Right forelimb (tissue), 1 donor: ENCODE measurements at regions not wholly inside any gene's neighbourhood (a gene's known extent, or its start where the extent isn't known, plus 50 kb on each side); places are given as distances from the start of the nearest gene placed in this dataset.
"Not testable (repeated sequence)": the region's sequence is repeated elsewhere in the genome, so short reads cannot be mapped to it uniquely, and the experiment has no call there.

Experiments used
- DNase-seq: peaks from one replicate; pipeline ENCODE4 v3.0.0-alpha.2; 2018

- DNase-seq = not testable (repeated sequence)
Measured at GRCh38 chr4:160365383-160365782, 1262.5 kb downstream of the RAPGEF2 start.

- DNase-seq = no peak
Measured at GRCh38 chr4:160370046-160370445, 1267.2 kb downstream of the RAPGEF2 start.

- no peak for DNase-seq
Measured at GRCh38 chr4:160371446-160371845, 1268.6 kb downstream of the RAPGEF2 start.

GRCh38 chr4:160372390-160372789, 1269.5 kb downstream of the RAPGEF2 start:
- no peak for DNase-seq

- no peak for DNase-seq
Measured at GRCh38 chr4:160373911-160374310, 1271.0 kb downstream of the RAPGEF2 start.

- no peak for DNase-seq
Measured at GRCh38 chr4:160375772-160376452, 1273.0 kb downstream of the RAPGEF2 start.

GRCh38 chr4:160386846-160387245, 1284.0 kb downstream of the RAPGEF2 start:
- no peak for DNase-seq

- DNase-seq = no peak
Measured at GRCh38 chr4:160399826-160400225, 1296.9 kb downstream of the RAPGEF2 start.

- no peak for DNase-seq
Measured at GRCh38 chr4:160403081-160403480, 1300.2 kb downstream of the RAPGEF2 start.

- no peak for DNase-seq
Measured at GRCh38 chr4:160406263-160406825, 1303.5 kb downstream of the RAPGEF2 start.

- DNase-seq = no peak
Measured at GRCh38 chr4:160414496-160414895, 1311.6 kb downstream of the RAPGEF2 start.

GRCh38 chr4:160423879-160424451, 1321.1 kb downstream of the RAPGEF2 start:
- no peak for DNase-seq

- DNase-seq = no peak
Measured at GRCh38 chr4:160426233-160426632, 1323.4 kb downstream of the RAPGEF2 start.

GRCh38 chr4:160450876-160451275, 1348.0 kb downstream of the RAPGEF2 start:
- DNase-seq = no peak

- not testable (repeated sequence) for DNase-seq
Measured at GRCh38 chr4:160481696-160482690, 1379.1 kb downstream of the RAPGEF2 start.

GRCh38 chr4:160485071-160485687, 1382.3 kb downstream of the RAPGEF2 start:
- DNase-seq = no peak

- DNase-seq = no peak
Measured at GRCh38 chr4:160492181-160492580, 1389.3 kb downstream of the RAPGEF2 start.

- no peak for DNase-seq
Measured at GRCh38 chr4:160493206-160493605, 1390.3 kb downstream of the RAPGEF2 start.

GRCh38 chr4:160495356-160495755, 1392.5 kb downstream of the RAPGEF2 start:
- DNase-seq = no peak

- DNase-seq = no peak
Measured at GRCh38 chr4:160498211-160498610, 1395.3 kb downstream of the RAPGEF2 start.

- DNase-seq = no peak
Measured at GRCh38 chr4:160505724-160506123, 1402.8 kb downstream of the RAPGEF2 start.

- no peak for DNase-seq
Measured at GRCh38 chr4:160510928-160511327, 1408.0 kb downstream of the RAPGEF2 start.

- DNase-seq = no peak
Measured at GRCh38 chr4:160514126-160514525, 1411.2 kb downstream of the RAPGEF2 start.
